Ishikawa (cell line): ENCODE measurements at regions not wholly inside any gene's neighbourhood (a gene's known extent, or its start where the extent isn't known, plus 50 kb on each side); places are given as distances from the start of the nearest gene placed in this dataset.

Experiments
- CEBPB ChIP-seq: IDR thresholded peaks from 2 replicates; pipeline ENCODE4 v1.6.1; 2012
- CREB1 ChIP-seq: IDR thresholded peaks from 2 replicates; pipeline ENCODE4 v1.6.1; 2012; ENCODE audit warnings: low read depth
- EGR1 ChIP-seq: IDR thresholded peaks from 2 replicates; pipeline ENCODE4 v1.6.1; 2012
- EP300 ChIP-seq: IDR thresholded peaks from 2 replicates; pipeline ENCODE4 v1.6.1; 2012; ENCODE audit warnings: borderline replicate concordance
- FOXM1 ChIP-seq: IDR thresholded peaks from 2 replicates; pipeline ENCODE4 v1.6.1; 2012; ENCODE audit warnings: low read depth, borderline replicate concordance
- NFIC ChIP-seq: IDR thresholded peaks from 2 replicates; pipeline ENCODE4 v1.6.1; 2012
- RAD21 ChIP-seq: IDR thresholded peaks from 2 replicates; pipeline ENCODE4 v1.6.1; 2012; ENCODE audit warnings: low read depth
- TAF1 ChIP-seq: IDR thresholded peaks from 2 replicates; pipeline ENCODE4 v1.6.1; 2012; ENCODE audit warnings: low read depth, mild to moderate bottlenecking
- TCF12 ChIP-seq: IDR thresholded peaks from 2 replicates; pipeline ENCODE4 v1.6.1; 2012; ENCODE audit warnings: low read depth
- TEAD4 ChIP-seq: IDR thresholded peaks from 2 replicates; pipeline ENCODE4 v1.6.1; 2012
- YY1 ChIP-seq: IDR thresholded peaks from 2 replicates; pipeline ENCODE4 v1.6.1; 2012; ENCODE audit warnings: low read depth
- ZBTB7A ChIP-seq: IDR thresholded peaks from 2 replicates; pipeline ENCODE4 v1.6.1; 2012; ENCODE audit warnings: low read depth
- TF ChIP-seq, protein P1 (sequence below): IDR thresholded peaks from 2 replicates; pipeline ENCODE4 v1.6.1; 2012
- TF ChIP-seq, protein P2 (sequence below): IDR thresholded peaks from 2 replicates; pipeline ENCODE4 v1.6.1; 2012
- TF ChIP-seq, protein P3 (sequence below): IDR thresholded peaks from 2 replicates; pipeline ENCODE4 v1.6.1; 2012; ENCODE audit warnings: low read depth, mild to moderate bottlenecking

DNA sequence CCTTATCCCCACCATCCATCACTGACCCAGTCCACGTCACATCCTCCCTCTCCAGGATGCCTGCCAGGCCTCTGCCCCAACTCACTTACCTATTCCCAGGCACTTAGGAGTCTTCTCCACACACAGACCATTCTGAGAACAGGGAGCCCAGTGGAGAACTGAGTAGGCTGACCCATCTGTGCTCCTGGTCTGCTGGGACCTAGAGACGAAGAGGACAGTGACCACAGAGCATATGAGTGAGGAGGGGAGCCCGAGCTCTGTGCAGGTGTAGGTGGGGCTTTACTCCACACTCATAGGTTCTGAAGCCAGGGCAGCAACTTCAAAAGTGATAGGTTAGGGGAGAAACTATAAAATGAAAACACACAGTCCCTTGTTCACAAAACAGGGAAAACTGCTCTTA, 130.0 kb downstream of the NDUFA10 start:
- TF ChIP-seq TCF12 (no peak), TAF1 (no peak), RAD21 (no peak), EP300 (no peak), CEBPB (no peak), TEAD4 (no peak), EGR1 (no peak), YY1 (no peak), FOXM1 (no peak), NFIC (no peak)
- TF ChIP-seq, protein P1, sequence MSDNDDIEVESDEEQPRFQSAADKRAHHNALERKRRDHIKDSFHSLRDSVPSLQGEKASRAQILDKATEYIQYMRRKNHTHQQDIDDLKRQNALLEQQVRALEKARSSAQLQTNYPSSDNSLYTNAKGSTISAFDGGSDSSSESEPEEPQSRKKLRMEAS = no peak
- TF ChIP-seq, protein P2, sequence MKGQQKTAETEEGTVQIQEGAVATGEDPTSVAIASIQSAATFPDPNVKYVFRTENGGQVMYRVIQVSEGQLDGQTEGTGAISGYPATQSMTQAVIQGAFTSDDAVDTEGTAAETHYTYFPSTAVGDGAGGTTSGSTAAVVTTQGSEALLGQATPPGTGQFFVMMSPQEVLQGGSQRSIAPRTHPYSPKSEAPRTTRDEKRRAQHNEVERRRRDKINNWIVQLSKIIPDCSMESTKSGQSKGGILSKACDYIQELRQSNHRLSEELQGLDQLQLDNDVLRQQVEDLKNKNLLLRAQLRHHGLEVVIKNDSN = no peak
- TF ChIP-seq, protein P3, sequence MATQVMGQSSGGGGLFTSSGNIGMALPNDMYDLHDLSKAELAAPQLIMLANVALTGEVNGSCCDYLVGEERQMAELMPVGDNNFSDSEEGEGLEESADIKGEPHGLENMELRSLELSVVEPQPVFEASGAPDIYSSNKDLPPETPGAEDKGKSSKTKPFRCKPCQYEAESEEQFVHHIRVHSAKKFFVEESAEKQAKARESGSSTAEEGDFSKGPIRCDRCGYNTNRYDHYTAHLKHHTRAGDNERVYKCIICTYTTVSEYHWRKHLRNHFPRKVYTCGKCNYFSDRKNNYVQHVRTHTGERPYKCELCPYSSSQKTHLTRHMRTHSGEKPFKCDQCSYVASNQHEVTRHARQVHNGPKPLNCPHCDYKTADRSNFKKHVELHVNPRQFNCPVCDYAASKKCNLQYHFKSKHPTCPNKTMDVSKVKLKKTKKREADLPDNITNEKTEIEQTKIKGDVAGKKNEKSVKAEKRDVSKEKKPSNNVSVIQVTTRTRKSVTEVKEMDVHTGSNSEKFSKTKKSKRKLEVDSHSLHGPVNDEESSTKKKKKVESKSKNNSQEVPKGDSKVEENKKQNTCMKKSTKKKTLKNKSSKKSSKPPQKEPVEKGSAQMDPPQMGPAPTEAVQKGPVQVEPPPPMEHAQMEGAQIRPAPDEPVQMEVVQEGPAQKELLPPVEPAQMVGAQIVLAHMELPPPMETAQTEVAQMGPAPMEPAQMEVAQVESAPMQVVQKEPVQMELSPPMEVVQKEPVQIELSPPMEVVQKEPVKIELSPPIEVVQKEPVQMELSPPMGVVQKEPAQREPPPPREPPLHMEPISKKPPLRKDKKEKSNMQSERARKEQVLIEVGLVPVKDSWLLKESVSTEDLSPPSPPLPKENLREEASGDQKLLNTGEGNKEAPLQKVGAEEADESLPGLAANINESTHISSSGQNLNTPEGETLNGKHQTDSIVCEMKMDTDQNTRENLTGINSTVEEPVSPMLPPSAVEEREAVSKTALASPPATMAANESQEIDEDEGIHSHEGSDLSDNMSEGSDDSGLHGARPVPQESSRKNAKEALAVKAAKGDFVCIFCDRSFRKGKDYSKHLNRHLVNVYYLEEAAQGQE = no peak

DNA sequence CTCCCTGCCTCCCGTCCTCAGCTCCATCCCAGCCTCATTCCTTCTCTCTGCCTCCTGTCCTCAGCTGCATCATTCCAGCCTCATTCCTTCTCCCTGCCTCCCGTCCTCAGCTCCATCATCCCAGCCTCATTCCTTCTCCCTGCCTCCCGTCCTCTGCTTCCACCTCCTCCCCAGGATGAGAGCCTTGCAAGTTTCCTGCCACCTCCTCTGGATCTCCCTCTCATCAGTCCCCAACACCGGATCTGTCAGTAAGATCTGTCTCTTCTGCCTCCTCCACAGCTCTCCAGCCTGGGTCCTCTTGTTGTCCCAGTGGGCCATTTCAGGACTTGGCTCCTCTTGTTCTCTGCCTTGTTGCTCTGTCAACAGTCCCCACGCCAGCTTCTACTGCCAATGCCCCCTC, 130.9 kb downstream of the NDUFA10 start:
- TF ChIP-seq, protein P1 = no peak
- TF ChIP-seq YY1 (no peak), ZBTB7A (no peak), NFIC (no peak)
- TF ChIP-seq, protein P3 = no peak

DNA sequence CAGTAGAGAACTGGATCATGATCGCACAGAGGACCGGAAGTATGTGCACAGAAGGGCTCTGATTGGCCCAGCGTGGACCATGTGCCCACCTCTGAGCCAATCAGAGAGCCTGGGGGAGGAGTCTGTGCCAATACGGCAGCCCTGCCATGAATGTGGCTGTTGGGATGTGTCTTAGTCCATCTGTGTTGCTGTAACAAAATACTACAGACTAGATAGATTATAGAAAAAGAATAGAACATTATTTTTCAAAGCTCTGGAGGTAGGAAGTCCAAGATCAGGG, 132.0 kb downstream of the NDUFA10 start:
- TF ChIP-seq, protein P2 = peak; percentile 87
- no peak for TF ChIP-seq RAD21

DNA sequence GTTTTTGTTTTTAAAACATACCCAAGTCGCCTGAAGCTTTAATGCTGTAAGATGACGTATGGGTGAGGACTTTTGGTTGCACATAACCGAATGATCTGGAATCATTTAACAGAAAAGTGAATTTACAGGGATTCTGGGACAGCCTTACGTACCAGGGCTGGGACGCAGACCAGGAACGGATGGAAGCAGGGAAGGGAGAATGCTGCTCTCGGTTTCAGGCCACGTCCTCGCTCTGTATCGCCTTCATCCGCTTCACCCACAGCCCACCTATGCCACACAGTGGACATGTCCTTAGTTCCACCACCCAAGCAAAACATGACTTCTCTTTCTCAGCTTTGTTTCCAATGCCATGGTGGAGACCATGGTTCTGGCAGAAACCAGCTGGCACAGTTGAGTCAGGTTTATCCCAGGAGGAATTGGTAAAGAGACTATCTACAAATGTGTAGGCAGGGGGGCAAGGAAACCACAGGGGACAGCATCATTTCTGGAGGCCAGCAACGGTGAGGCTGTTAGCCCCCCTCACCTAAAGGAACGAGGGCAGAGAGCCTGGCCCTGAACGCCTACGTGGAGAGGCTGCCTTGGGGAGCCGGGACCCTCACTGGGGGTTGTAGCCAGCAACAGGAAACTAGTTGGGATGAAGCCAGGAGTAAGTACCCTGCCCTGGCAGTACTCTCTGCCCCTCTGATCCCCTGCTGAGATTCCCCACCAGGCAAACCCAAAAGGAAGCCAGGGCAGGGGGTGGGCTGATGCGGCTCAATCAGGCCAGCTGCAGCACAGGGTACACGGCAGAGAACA, 132.5 kb downstream of the NDUFA10 start:
- TF ChIP-seq FOXM1 (no peak), CREB1 (no peak), YY1 (no peak), NFIC (no peak), ZBTB7A (no peak), RAD21 (no peak), EGR1 (no peak), EP300 (no peak), TCF12 (no peak), TEAD4 (no peak), TAF1 (no peak), CEBPB (no peak)
- TF ChIP-seq, protein P2 = no peak
- TF ChIP-seq, protein P3 = no peak
- TF ChIP-seq, protein P1 = no peak
